ENCODE measurements at regions not wholly inside any gene's neighbourhood (a gene's known extent, or its start where the extent isn't known, plus 50 kb on each side); places are given as distances from the start of the nearest gene placed in this dataset.

DNA sequence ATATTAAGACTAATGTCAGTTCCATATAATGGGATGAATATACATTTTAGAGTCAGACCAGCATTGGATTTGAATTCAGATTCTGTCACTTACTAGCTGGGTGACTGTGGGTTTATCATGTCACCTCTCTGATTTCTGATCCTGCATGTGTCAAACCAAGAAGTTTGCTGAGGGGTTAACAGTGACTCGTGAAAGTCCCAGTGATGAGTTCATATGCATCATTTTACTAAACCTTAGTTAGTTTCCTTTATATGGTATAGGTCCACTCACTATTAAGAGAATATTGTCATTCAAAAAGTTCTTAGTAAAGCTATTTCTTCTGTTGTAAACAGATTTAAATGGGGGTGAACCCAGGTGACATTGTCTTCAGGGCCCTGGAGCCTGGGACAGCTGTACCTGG lies 102.3 kb downstream of the ZNF621 start:
- no peak overlapping the region for H3K27ac ChIP-seq
- H3K4me1 ChIP-seq = no peaks in the 10 kb centered on the region
- no peaks in the 10 kb centered on the region for H3K27me3 ChIP-seq (ENCODE audit: low read depth)
- DNase-seq (no peak), ATAC-seq (no peak)
- TF ChIP-seq, protein P1, sequence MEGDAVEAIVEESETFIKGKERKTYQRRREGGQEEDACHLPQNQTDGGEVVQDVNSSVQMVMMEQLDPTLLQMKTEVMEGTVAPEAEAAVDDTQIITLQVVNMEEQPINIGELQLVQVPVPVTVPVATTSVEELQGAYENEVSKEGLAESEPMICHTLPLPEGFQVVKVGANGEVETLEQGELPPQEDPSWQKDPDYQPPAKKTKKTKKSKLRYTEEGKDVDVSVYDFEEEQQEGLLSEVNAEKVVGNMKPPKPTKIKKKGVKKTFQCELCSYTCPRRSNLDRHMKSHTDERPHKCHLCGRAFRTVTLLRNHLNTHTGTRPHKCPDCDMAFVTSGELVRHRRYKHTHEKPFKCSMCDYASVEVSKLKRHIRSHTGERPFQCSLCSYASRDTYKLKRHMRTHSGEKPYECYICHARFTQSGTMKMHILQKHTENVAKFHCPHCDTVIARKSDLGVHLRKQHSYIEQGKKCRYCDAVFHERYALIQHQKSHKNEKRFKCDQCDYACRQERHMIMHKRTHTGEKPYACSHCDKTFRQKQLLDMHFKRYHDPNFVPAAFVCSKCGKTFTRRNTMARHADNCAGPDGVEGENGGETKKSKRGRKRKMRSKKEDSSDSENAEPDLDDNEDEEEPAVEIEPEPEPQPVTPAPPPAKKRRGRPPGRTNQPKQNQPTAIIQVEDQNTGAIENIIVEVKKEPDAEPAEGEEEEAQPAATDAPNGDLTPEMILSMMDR (IDR thresholded peaks at IDR 0.05) = no peak
- H3K36me3 ChIP-seq = no peaks in the 10 kb centered on the region
- peaks cover 20% of the 10 kb centered on the region for H3K9me3 ChIP-seq
- no peak overlapping the region for H3K4me3 ChIP-seq
- intact Hi-C loops (cut with DNase I) = no loop called here

GRCh38 chr3:40628984-40629383 lies 104.2 kb downstream of the ZNF621 start:
- TF ChIP-seq, protein P1 (IDR thresholded peaks at IDR 0.05) = no peak
- no peak for DNase-seq
- no peak for ATAC-seq

DNA sequence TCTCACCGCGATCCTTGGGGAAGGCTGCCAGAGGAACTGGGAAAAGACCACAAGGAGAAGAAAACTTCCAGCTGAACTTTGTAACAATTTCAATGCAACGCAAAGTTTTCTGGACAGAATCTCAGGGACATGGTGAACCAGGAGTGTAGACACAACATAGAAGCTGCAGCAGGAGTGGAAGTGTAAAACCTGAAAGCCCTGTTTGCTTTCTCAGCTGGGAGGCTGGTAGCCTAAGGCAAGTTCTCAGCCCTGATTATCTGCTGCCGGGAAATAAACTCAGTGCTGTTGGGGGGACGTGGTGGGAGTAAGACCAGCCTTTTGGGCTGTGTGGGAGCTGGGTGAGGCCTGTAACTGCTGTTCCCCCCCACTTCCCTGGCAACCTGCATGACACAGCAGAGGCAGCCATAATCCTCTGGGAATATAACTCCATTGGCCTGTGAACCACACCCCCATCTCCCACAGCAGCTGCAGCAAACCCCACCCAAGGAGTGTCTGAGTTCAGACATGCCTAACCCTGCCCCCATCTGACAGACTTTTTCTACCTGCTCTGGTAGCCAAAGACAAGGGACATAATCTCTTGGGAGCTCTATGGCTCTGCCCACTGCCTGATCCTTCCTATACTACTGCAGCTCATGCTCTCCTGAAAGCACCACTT lies 106.7 kb downstream of the ZNF621 start:
- no peak for DNase-seq
- TF ChIP-seq, protein P1 (IDR thresholded peaks at IDR 0.05) = no peak
- intact Hi-C loops (cut with DNase I) = no loop called here
- H3K9me3 ChIP-seq = peaks cover 4% of the 10 kb centered on the region
- no peaks in the 10 kb centered on the region for H3K36me3 ChIP-seq
- no peak overlapping the region for H3K4me3 ChIP-seq
- H3K27ac ChIP-seq = no peak overlapping the region
- H3K27me3 ChIP-seq (ENCODE audit: low read depth) = no peaks in the 10 kb centered on the region
- no peak for ATAC-seq
- no peaks in the 10 kb centered on the region for H3K4me1 ChIP-seq

More at GRCh38 chr3:40628984-40629383, 104.2 kb downstream of the ZNF621 start:
- H3K27ac ChIP-seq = no peak overlapping the region
- H3K36me3 ChIP-seq = no peaks in the 10 kb centered on the region
- H3K27me3 ChIP-seq (ENCODE audit: low read depth) = no peaks in the 10 kb centered on the region
- intact Hi-C loops (cut with DNase I) = no loop called here
- H3K4me3 ChIP-seq = no peak overlapping the region
- peaks cover 11% of the 10 kb centered on the region for H3K9me3 ChIP-seq
- no peaks in the 10 kb centered on the region for H3K4me1 ChIP-seq

DNA sequence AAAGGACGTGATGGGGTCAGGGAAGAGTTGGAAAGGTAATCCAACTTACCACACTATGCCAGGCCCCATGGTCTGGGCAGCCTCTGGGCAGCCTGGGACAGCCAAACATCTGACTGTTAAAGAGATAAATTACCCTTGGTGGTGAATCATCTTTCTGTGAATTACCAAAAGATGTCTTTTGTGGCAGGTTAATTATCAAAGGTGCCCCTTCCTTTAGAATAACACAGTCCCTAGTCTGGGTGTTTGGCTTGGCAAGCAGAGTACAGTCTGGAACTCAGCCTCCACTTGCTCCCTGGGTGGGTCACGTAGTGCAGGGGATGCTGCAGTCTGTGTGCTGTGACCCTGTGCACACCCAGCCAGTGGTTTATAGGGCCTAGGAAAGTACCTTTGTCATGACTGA lies 113.1 kb downstream of the ZNF621 start:
- DNase-seq (no peak), ATAC-seq (no peak)
- Histone ChIP-seq H3K36me3 (no peaks in the 10 kb centered on the region), H3K27ac (no peak overlapping the region), H3K4me1 (no peaks in the 10 kb centered on the region), H3K4me3 (no peak overlapping the region), H3K27me3 (ENCODE audit: low read depth) (no peaks in the 10 kb centered on the region), H3K9me3 (peaks cover 4% of the 10 kb centered on the region)
- intact Hi-C loops (cut with DNase I) = no loop called here
- TF ChIP-seq, protein P1 (IDR thresholded peaks at IDR 0.05) = no peak

- ATAC-seq (no peak), DNase-seq (no peak)
- H3K27me3 ChIP-seq (ENCODE audit: low read depth) = no peaks in the 10 kb centered on the region
- peaks cover 4% of the 10 kb centered on the region for H3K9me3 ChIP-seq
- intact Hi-C loops (cut with DNase I) = no loop called here
- no peaks in the 10 kb centered on the region for H3K4me1 ChIP-seq
- H3K36me3 ChIP-seq = no peaks in the 10 kb centered on the region
- no peak overlapping the region for H3K27ac ChIP-seq
- no peak overlapping the region for H3K4me3 ChIP-seq
- TF ChIP-seq, protein P1 (IDR thresholded peaks at IDR 0.05) = no peak
These were observed 114.2 kb downstream of the ZNF621 start for GRCh38 chr3:40639006-40639405.
